ENCODE measurements at regions not wholly inside any gene's neighbourhood (a gene's known extent, or its start where the extent isn't known, plus 50 kb on each side); places are given as distances from the start of the nearest gene placed in this dataset.
A peak's percentile ranks its signal among the peaks of the same experiment; 100 is the strongest.

- H3K4me3 Mint-ChIP-seq, result no peak overlapping the region
- no peaks in the 10 kb centered on the region for H3K9me3 Mint-ChIP-seq
- CTCF ChIA-PET, result no interaction called here
- H3K4me1 Mint-ChIP-seq, result 0 out of 2 replicates have a peak, but pooled peaks cover 4% of the 10 kb centered on the region
- no peak overlapping the region for H3K27ac Mint-ChIP-seq
- POLR2A ChIA-PET, result no interaction called here
- no peaks in the 10 kb centered on the region for H3K36me3 Mint-ChIP-seq
- TF ChIP-seq ETV6 (CRISPR knock-in tag; IDR thresholded peaks at IDR 0.05) (no peak), NR1H2 (CRISPR knock-in tag; IDR thresholded peaks at IDR 0.05) (no peak), ATF3 (CRISPR knock-in tag; conservative IDR thresholded peaks at IDR 0.05) (no peak)
- DNase-seq (ENCODE audit: low spot score) (no peak), ATAC-seq (no peak)
- H3K27me3 Mint-ChIP-seq (ENCODE audit: low read depth), result no peaks in the 10 kb centered on the region
Measured at GRCh38 chr15:46329876-46330275, 695.0 kb downstream of the SQOR start.

GRCh38 chr15:46331546-46331945 lies 696.7 kb downstream of the SQOR start:
- ATAC-seq (no peak), DNase-seq (ENCODE audit: low spot score) (no peak)
- no peaks in the 10 kb centered on the region for H3K27me3 Mint-ChIP-seq (ENCODE audit: low read depth)
- no peak overlapping the region for H3K27ac Mint-ChIP-seq
- TF ChIP-seq ZNF416 (CRISPR knock-in tag; IDR thresholded peaks at IDR 0.05) (no peak), MYBL2 (CRISPR knock-in tag; IDR thresholded peaks at IDR 0.05) (no peak), SP1 (CRISPR knock-in tag; conservative IDR thresholded peaks at IDR 0.05) (no peak), NFYB (CRISPR knock-in tag; conservative IDR thresholded peaks at IDR 0.05; ENCODE audit: low read depth) (no peak), MLX (CRISPR knock-in tag; IDR thresholded peaks at IDR 0.05) (no peak), FOXJ3 (CRISPR knock-in tag; IDR thresholded peaks at IDR 0.05; ENCODE audit: borderline replicate concordance) (no peak), PRRX2 (CRISPR knock-in tag; IDR thresholded peaks at IDR 0.05) (no peak), GRHL2 (CRISPR knock-in tag; IDR thresholded peaks at IDR 0.05; ENCODE audit: insufficient replicate concordance, severe bottlenecking) (no peak)
- 0 out of 2 replicates have a peak, but pooled peaks cover under 1% of the 10 kb centered on the region for H3K36me3 Mint-ChIP-seq
- no peak overlapping the region for H3K4me3 Mint-ChIP-seq
- peaks cover under 1% of the 10 kb centered on the region; the same call in 1 of the 2 replicates for H3K9me3 Mint-ChIP-seq
- ChIA-PET CTCF (no interaction called here), POLR2A (no interaction called here)
- no peaks in the 10 kb centered on the region for H3K4me1 Mint-ChIP-seq

DNA sequence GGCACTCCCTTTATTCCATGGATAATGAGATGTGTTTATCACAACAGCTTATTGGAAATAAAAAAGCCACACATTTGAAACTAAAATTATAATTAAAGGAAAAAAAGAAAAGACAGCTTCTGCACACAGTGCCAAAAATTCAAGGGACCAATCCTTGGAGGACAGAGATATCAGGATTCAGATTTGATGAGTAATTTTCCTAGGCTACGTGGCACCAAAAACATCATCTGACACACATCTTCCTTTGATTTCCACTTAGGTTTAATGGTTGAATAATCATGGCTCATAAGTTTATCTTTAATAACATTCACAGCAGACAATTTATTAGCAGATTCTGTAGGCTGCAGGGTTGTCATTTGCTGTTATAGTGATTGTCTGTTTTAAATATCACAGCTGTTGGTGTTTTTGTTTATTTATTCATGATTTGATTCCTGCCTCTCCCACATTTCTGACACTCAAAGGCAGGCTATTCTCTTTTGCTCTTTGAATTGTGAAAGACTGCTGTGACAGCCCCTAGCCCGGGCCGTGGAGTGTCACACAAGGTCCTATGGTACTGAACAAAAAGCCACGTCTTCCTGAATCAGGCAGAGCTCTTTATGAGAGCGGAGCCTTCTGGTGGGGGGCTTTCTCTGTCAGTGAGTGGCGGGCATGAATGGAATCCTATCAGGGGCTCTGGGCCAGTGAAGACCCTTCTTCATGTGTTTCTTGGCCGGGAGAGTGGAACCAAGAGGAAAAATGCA lies 708.5 kb downstream of the SQOR start:
- ChIA-PET CTCF (interaction anchor here (1.1 to 1.7 kb wide), 2 partner anchors 11 to 31 kb away, joined by 4 to 5 read pairs; no protein-coding TSS in a partner anchor), POLR2A (no interaction called here)
- TF ChIP-seq FOXP4 (CRISPR knock-in tag; IDR thresholded peaks at IDR 0.05) (no peak), PRDM15 (CRISPR knock-in tag; IDR thresholded peaks at IDR 0.05) (no peak), ETV6 (CRISPR knock-in tag; IDR thresholded peaks at IDR 0.05) (no peak), ESRRA (CRISPR knock-in tag; IDR thresholded peaks at IDR 0.05; ENCODE audit: borderline replicate concordance) (no peak)
- TF ChIP-seq, protein P1, sequence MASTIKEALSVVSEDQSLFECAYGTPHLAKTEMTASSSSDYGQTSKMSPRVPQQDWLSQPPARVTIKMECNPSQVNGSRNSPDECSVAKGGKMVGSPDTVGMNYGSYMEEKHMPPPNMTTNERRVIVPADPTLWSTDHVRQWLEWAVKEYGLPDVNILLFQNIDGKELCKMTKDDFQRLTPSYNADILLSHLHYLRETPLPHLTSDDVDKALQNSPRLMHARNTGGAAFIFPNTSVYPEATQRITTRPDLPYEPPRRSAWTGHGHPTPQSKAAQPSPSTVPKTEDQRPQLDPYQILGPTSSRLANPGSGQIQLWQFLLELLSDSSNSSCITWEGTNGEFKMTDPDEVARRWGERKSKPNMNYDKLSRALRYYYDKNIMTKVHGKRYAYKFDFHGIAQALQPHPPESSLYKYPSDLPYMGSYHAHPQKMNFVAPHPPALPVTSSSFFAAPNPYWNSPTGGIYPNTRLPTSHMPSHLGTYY (CRISPR knock-in tag; IDR thresholded peaks at IDR 0.05), result no peak
- TF ChIP-seq, protein P2, sequence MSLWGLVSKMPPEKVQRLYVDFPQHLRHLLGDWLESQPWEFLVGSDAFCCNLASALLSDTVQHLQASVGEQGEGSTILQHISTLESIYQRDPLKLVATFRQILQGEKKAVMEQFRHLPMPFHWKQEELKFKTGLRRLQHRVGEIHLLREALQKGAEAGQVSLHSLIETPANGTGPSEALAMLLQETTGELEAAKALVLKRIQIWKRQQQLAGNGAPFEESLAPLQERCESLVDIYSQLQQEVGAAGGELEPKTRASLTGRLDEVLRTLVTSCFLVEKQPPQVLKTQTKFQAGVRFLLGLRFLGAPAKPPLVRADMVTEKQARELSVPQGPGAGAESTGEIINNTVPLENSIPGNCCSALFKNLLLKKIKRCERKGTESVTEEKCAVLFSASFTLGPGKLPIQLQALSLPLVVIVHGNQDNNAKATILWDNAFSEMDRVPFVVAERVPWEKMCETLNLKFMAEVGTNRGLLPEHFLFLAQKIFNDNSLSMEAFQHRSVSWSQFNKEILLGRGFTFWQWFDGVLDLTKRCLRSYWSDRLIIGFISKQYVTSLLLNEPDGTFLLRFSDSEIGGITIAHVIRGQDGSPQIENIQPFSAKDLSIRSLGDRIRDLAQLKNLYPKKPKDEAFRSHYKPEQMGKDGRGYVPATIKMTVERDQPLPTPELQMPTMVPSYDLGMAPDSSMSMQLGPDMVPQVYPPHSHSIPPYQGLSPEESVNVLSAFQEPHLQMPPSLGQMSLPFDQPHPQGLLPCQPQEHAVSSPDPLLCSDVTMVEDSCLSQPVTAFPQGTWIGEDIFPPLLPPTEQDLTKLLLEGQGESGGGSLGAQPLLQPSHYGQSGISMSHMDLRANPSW (CRISPR knock-in tag; conservative IDR thresholded peaks at IDR 0.05; ENCODE audit: low read depth), result no peak
- TF ChIP-seq, protein P3, sequence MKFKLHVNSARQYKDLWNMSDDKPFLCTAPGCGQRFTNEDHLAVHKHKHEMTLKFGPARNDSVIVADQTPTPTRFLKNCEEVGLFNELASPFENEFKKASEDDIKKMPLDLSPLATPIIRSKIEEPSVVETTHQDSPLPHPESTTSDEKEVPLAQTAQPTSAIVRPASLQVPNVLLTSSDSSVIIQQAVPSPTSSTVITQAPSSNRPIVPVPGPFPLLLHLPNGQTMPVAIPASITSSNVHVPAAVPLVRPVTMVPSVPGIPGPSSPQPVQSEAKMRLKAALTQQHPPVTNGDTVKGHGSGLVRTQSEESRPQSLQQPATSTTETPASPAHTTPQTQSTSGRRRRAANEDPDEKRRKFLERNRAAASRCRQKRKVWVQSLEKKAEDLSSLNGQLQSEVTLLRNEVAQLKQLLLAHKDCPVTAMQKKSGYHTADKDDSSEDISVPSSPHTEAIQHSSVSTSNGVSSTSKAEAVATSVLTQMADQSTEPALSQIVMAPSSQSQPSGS (CRISPR knock-in tag; IDR thresholded peaks at IDR 0.05; ENCODE audit: borderline replicate concordance, low read depth), result no peak
- Mint-ChIP-seq H3K9me3 (peaks cover 4% of the 10 kb centered on the region), H3K27me3 (ENCODE audit: low read depth) (no peaks in the 10 kb centered on the region), H3K36me3 (peaks cover 3% of the 10 kb centered on the region; the same call in 1 of the 2 replicates), H3K4me1 (peaks cover 34% of the 10 kb centered on the region), H3K27ac (0 out of 2 replicates have a peak overlapping the region, but pooled peaks have one; percentile 19), H3K4me3 (no peak overlapping the region)
- ATAC-seq, result 0 out of 2 replicates have a peak, but pooled peaks have one; percentile 20
- no peak for DNase-seq (ENCODE audit: low spot score)

Data from WTC11 (cell line).